HL-60 (cell line): ENCODE measurements at regions not wholly inside any gene's neighbourhood (a gene's known extent, or its start where the extent isn't known, plus 50 kb on each side); places are given as distances from the start of the nearest gene placed in this dataset.

Experiments used
- DNase-seq, 2 experiments: peaks; one replicate each; pipeline ENCODE4 v3.0.0-alpha.2; 2010 to 2020; ENCODE audit warnings: low read depth in 1 of 2, low spot score in 1 of 2
- H3K27ac ChIP-seq: fragments of 250-450 bp; sonication (Bioruptor Pico); replicated peaks from 2 replicates; pipeline ENCODE4 v1.5.1; 2020; ENCODE audit warnings: mild to moderate bottlenecking, moderate library complexity
- H3K27me3 ChIP-seq: fragments of 250-450 bp; sonication (Bioruptor Pico); 2 replicates; pipeline ENCODE4 v1.5.1; 2021; ENCODE audit warnings: mild to moderate bottlenecking, moderate library complexity; ENCODE audit not compliant: insufficient read depth, poor library complexity, severe bottlenecking
- H3K4me3 ChIP-seq: replicated peaks from 2 replicates; pipeline ENCODE4 v1.5.1; 2011; ENCODE audit warnings: mild to moderate bottlenecking, control low read depth, low read length; ENCODE audit not compliant: insufficient read depth
- CTCF ChIP-seq: IDR thresholded peaks from one replicate; pipeline ENCODE4 v1.5.1; 2011; ENCODE audit warnings: low read length, control low read depth, inconsistent platforms; ENCODE audit not compliant: insufficient read depth
- GABPA ChIP-seq: IDR thresholded peaks from 2 replicates; pipeline ENCODE4 v1.6.1; 2012; ENCODE audit warnings: low read depth
- POLR2AphosphoS5 ChIP-seq: IDR thresholded peaks from 2 replicates; pipeline ENCODE4 v1.6.1; 2012; ENCODE audit warnings: low read depth
- REST ChIP-seq: IDR thresholded peaks from 2 replicates; pipeline ENCODE4 v1.6.1; 2012; ENCODE audit warnings: low read depth; ENCODE audit not compliant: insufficient replicate concordance
- SPI1 ChIP-seq: IDR thresholded peaks from 2 replicates; pipeline ENCODE4 v1.6.1; 2012; ENCODE audit warnings: low read depth, mild to moderate bottlenecking, borderline replicate concordance

DNA sequence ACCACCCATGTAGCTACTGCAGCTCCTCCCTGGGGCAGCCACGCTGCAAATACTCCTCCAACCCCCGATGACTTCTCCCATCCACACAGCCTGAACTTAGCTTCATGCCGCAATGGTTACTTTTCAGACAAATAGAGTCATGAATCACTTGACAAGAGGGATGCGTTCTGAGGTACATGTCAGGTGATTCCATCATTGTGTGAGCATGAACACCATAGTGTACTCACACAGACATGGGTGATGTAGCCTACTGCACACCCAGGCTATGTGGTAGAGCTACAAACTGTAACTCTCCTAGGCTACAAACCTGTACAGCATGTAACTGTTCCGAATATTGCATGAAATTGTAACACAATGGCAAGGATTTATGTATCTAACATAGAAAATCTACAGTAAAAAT is 298.5 kb upstream of the SLC35B3 start:
- DNase-seq, result no peak
- no peaks in the 10 kb centered on the region for H3K27me3 ChIP-seq
- no peak overlapping the region for H3K27ac ChIP-seq
- TF ChIP-seq POLR2AphosphoS5 (no peak), REST (no peak), CTCF (no peak), SPI1 (no peak), GABPA (no peak)
- no peak overlapping the region for H3K4me3 ChIP-seq

DNA sequence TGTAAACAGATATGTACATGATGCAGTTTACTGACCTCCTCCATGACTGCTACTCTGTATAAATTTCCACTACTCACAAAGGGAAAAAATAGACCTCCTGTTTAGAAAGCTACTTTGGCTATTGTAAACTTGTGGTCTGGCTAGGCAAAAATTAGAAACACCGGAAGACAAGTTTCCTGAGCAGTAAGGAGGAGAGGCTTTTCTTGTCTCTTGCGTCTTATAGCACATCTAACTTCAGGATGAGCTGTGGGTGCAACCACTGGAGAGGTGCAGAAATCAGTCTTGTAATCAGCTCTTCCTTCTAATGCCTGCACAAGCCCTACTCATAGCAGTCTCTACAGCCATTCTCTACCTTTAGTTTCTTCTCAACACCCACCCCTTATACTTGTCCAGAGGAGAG is 296.5 kb upstream of the SLC35B3 start:
- H3K4me3 ChIP-seq, result no peak overlapping the region
- no peak for TF ChIP-seq GABPA
- TF ChIP-seq SPI1, result no peak
- TF ChIP-seq REST, result no peak
- H3K27ac ChIP-seq, result no peak overlapping the region
- H3K27me3 ChIP-seq, result no peaks in the 10 kb centered on the region
- no peak for DNase-seq

DNA sequence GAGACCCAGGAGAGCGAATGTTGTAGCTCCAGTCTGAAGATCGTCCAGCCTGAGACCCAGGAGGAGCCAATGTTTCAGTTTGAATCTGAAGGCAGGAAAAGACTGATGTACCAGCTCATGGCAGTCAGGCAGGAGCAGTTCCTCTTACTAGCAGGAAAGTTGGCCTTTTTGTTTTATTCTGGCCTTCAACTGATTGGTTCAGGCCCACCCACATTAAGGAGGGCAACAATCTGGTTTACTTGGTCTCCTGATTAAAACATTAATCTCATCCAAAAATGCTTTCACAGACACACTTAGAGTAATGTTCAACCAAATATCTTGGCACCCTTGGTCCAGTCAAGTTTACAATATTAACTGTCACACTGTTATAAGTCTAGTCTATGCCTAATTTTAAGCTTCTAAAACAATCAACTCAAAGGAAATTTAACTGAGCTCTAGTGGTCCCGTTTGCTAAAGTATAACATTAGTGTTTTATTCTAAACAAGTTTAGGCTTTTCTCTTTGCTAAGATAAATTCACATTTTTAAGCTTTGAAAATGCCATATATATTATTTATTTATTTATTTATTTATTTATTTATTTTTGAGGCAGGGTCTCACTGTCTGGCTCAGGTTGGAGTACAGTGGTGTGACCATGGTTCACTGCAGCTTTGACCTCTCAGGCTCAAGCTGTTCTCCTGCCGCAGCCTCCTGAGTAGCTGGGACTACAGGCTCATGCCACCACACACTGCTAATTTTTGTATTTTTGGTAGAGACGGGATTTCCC is 275.5 kb upstream of the SLC35B3 start:
- Histone ChIP-seq H3K27me3 (no peaks in the 10 kb centered on the region), H3K4me3 (no peak overlapping the region), H3K27ac (no peak overlapping the region)
- TF ChIP-seq GABPA, result no peak
- TF ChIP-seq POLR2AphosphoS5, result no peak
- TF ChIP-seq REST, result no peak
- no peak for TF ChIP-seq SPI1
- TF ChIP-seq CTCF, result no peak
- DNase-seq, result no peak
